SK-N-SH (cell line): ENCODE measurements at regions not wholly inside any gene's neighbourhood (a gene's known extent, or its start where the extent isn't known, plus 50 kb on each side); places are given as distances from the start of the nearest gene placed in this dataset.
"Not testable (repeated sequence)": the region's sequence is repeated elsewhere in the genome, so short reads cannot be mapped to it uniquely, and the experiment has no call there.

Source experiments
- CTCF ChIA-PET: fragments of 300-600, 350-600 bp; formaldehyde crosslinking; extraction: SDS; loops from one replicate; lab custom pipeline; 2021; lab: Yijun Ruan, JAX
- POLR2A ChIA-PET: fragments of 350-600 bp; sonication (Branson Sonifier 250); formaldehyde crosslinking; extraction: SDS; loops from one replicate; lab custom pipeline; 2020; ENCODE audit warnings: antibody characterized with exemption, inconsistent platforms; lab: Yijun Ruan, JAX
- DNase-seq: peaks from one replicate; pipeline ENCODE4 v3.0.0; 2012
- H2AFZ ChIP-seq: fragments of 200-600 bp; sonication (generic); 2 replicates; pipeline ENCODE4 v1.8.1; 2016; ENCODE audit warnings: antibody characterized with exemption, mild to moderate bottlenecking, low read depth
- H3F3A ChIP-seq: fragments of 200-600 bp; sonication (generic); replicated peaks from 2 replicates; pipeline ENCODE3; 2016; ENCODE audit warnings: antibody characterized with exemption, mild to moderate bottlenecking; ENCODE audit not compliant: insufficient read depth
- H3K27ac ChIP-seq, 2 experiments: fragments of 200-500 bp in 1 of 2; fragments of 200-600 bp in 1 of 2; sonication (Bioruptor generic) in 1 of 2; sonication (generic), shearing (Covaris generic) in 1 of 2; 2 replicates each; pipeline versions ENCODE4 v1.5.1 to v1.6.1; 2014 to 2016; ENCODE audit warnings: low read depth in 2 of 2, inconsistent platforms in 1 of 2, low read length in 1 of 2, mild to moderate bottlenecking in 1 of 2, mixed read lengths in 1 of 2
- H3K27me3 ChIP-seq: fragments of 200-600 bp; sonication (generic), shearing (Covaris generic); 2 replicates; pipeline ENCODE4 v1.6.1; 2016; ENCODE audit warnings: mixed run types; ENCODE audit not compliant: insufficient read depth
- H3K36me3 ChIP-seq, 2 experiments: fragments of 200-500 bp in 1 of 2; fragments of 200-600 bp in 1 of 2; sonication (Bioruptor generic) in 1 of 2; sonication (generic) in 1 of 2; replicated peaks in 1 of 2; 2 replicates each; pipeline versions ENCODE3 to v1.5.1; 2014 to 2016; ENCODE audit warnings: low read length in 1 of 2, mild to moderate bottlenecking in 1 of 2; ENCODE audit not compliant: insufficient read depth in 2 of 2, control insufficient read depth in 1 of 2
- H3K4me1 ChIP-seq, 2 experiments: fragments of 200-500 bp in 1 of 2; fragments of 200-600 bp in 1 of 2; sonication (Bioruptor generic) in 1 of 2; sonication (generic), shearing (Covaris generic) in 1 of 2; 2 replicates each; pipeline versions ENCODE4 v1.5.1 to v1.6.1; 2014 to 2016; ENCODE audit warnings: low read depth in 1 of 2, low read length in 1 of 2, mixed run types in 1 of 2; ENCODE audit not compliant: insufficient read depth in 2 of 2, control insufficient read depth in 1 of 2
- H3K4me2 ChIP-seq: fragments of 200-600 bp; sonication (generic), shearing (Covaris generic); 2 replicates; pipeline ENCODE4 v1.6.1; 2017; ENCODE audit warnings: mixed run types
- H3K4me3 ChIP-seq, 2 experiments: fragments of 200-500 bp in 1 of 2; fragments of 200-600 bp in 1 of 2; sonication (Bioruptor generic) in 1 of 2; sonication (generic), shearing (Covaris generic) in 1 of 2; 2 replicates each; pipeline versions ENCODE4 v1.5.1 to v1.8.1; 2014 to 2016; ENCODE audit warnings: low read depth in 2 of 2, inconsistent platforms in 1 of 2, low read length in 1 of 2, mild to moderate bottlenecking in 1 of 2, mixed read lengths in 1 of 2, moderate library complexity in 1 of 2
- H3K79me2 ChIP-seq: fragments of 200-600 bp; sonication (generic); 2 replicates; pipeline ENCODE4 v1.8.1; 2017; ENCODE audit warnings: mild to moderate bottlenecking; ENCODE audit not compliant: insufficient read depth
- H3K9ac ChIP-seq: fragments of 200-600 bp; sonication (generic); 2 replicates; pipeline ENCODE4 v1.6.1; 2017; ENCODE audit warnings: mixed run types
- H3K9me2 ChIP-seq: fragments of 200-600 bp; sonication (generic); 2 replicates; pipeline ENCODE4 v1.6.1; 2017; ENCODE audit warnings: mixed run types
- H3K9me3 ChIP-seq: fragments of 200-600 bp; sonication (generic); 2 replicates; pipeline ENCODE4 v1.6.1; 2017; ENCODE audit warnings: mixed run types, mild to moderate bottlenecking, moderate library complexity
- H4K20me1 ChIP-seq: fragments of 200-600 bp; sonication (generic); 2 replicates; pipeline ENCODE4 v1.6.1; 2017; ENCODE audit warnings: mild to moderate bottlenecking, mixed run types; ENCODE audit not compliant: insufficient read depth
- FOXJ3 ChIP-seq: sonication (generic); formaldehyde crosslinking; IDR thresholded peaks from 2 replicates; pipeline ENCODE4 v1.5.1; 2020; ENCODE audit warnings: mild to moderate bottlenecking, missing genetic modification reagents
- IRF3 ChIP-seq: fragments of 150-350 bp; IDR thresholded peaks from 2 replicates; pipeline ENCODE4 v1.6.1; 2016; ENCODE audit warnings: mild to moderate bottlenecking, low read depth, low read length
- NFIC ChIP-seq: IDR thresholded peaks from 2 replicates; pipeline ENCODE4 v1.4.0; 2012; ENCODE audit warnings: borderline replicate concordance
- NRF1 ChIP-seq: IDR thresholded peaks from 2 replicates; pipeline ENCODE4 v1.6.1; 2012; ENCODE audit warnings: low read depth, mild to moderate bottlenecking, low read length
- PBX3 ChIP-seq: IDR thresholded peaks from 2 replicates; pipeline ENCODE4; 2012
- RCOR1 ChIP-seq: fragments of 150-350 bp; IDR thresholded peaks from 2 replicates; pipeline ENCODE4 v1.6.1; 2017; ENCODE audit warnings: antibody characterized with exemption, low read length
- REST ChIP-seq: IDR thresholded peaks from 2 replicates; pipeline ENCODE4 v1.6.1; 2012; ENCODE audit warnings: mild to moderate bottlenecking, low read depth, low read length, moderate library complexity
- SIN3A ChIP-seq: IDR thresholded peaks from 2 replicates; pipeline ENCODE4 v1.6.1; 2012; ENCODE audit warnings: low read depth, mild to moderate bottlenecking, low read length, moderate library complexity, borderline replicate concordance
- USF1 ChIP-seq: IDR thresholded peaks from 2 replicates; pipeline ENCODE4 v1.4.0; 2012; ENCODE audit warnings: low read depth, borderline replicate concordance
- WGBS: methylation state at CpG from one replicate; pipeline ENCODE4 v1.1.6; 2017; ENCODE audit warnings: low lambda C conversion rate; 5-methylcytosine and 5-hydroxymethylcytosine counted together

GRCh38 chr12:19675361-19675760 is 236.1 kb downstream of the AEBP2 start (continued):
- no peak for TF ChIP-seq IRF3
- no peak for TF ChIP-seq PBX3
- TF ChIP-seq USF1: no peak
- no peak for TF ChIP-seq SIN3A
- no peak for TF ChIP-seq NRF1
- no peak for TF ChIP-seq REST
- no peak for TF ChIP-seq RCOR1

GRCh38 chr12:19678501-19678900 is 239.2 kb downstream of the AEBP2 start:
- H3K9me3 ChIP-seq, H3F3A ChIP-seq, H3K27ac ChIP-seq, H3K4me3 ChIP-seq, H3K79me2 ChIP-seq, H3K4me2 ChIP-seq, H3K9me2 ChIP-seq, H3K36me3 ChIP-seq, H3K9ac ChIP-seq, H3K27me3 ChIP-seq, H2AFZ ChIP-seq, H3K4me1 ChIP-seq, H4K20me1 ChIP-seq, POLR2A ChIA-PET, DNase-seq: not testable (repeated sequence)
- 68% methylated on average over 3 of the region's 3 CpGs for WGBS
- CTCF ChIA-PET: interaction anchor here (1.3 kb wide), 1 partner anchor 29 kb away, joined by 3 read pairs; no protein-coding TSS in a partner anchor

- Histone ChIP-seq H3F3A (peaks cover 14% of the 10 kb centered on the region), H3K27me3 (no peaks in the 10 kb centered on the region), H3K4me1 (peaks cover 0 to 12% of the 10 kb centered on the region in 2 experiments; a peak in 1 of 4 replicates), H3K9me2 (no peaks in the 10 kb centered on the region), H3K27ac (no peak overlapping the region), H4K20me1 (no peaks in the 10 kb centered on the region), H3K9ac (no peak overlapping the region), H3K36me3 (no peaks in the 10 kb centered on the region), H3K4me2 (no peak overlapping the region), H3K4me3 (no peak overlapping the region), H2AFZ (no peak overlapping the region), H3K9me3 (no peaks in the 10 kb centered on the region), H3K79me2 (no peaks in the 10 kb centered on the region)
- TF ChIP-seq FOXJ3 (CRISPR knock-in tag): no peak
- peak; percentile 26; the same call in 1 of the 2 replicates for TF ChIP-seq NFIC
- CTCF ChIA-PET: interaction anchor here (0.9 kb wide), 1 partner anchor 59 kb away, joined by 3 read pairs; no protein-coding TSS in a partner anchor
- POLR2A ChIA-PET: no interaction called here
- 90% methylated on average over 3 of the region's 3 CpGs for WGBS
- no peak for DNase-seq
Observed at GRCh38 chr12:19681007-19681406, 241.7 kb downstream of the AEBP2 start.
